Right lobe of liver (tissue), 4 donors: ENCODE measurements at regions not wholly inside any gene's neighbourhood (a gene's known extent, or its start where the extent isn't known, plus 50 kb on each side); places are given as distances from the start of the nearest gene placed in this dataset.

Source experiments
- CTCF ChIP-seq, 4 donors: fragments of 200-600 bp in 3 of 4; fragments of 450-650 bp in 1 of 4; IDR thresholded peaks; one replicate each; pipeline versions ENCODE4 v1.5.1 to v1.8.0; 2016 to 2022; ENCODE audit warnings: antibody characterized with exemption in 4 of 4, mild to moderate bottlenecking in 2 of 4
- POLR2A ChIP-seq: fragments of 450-650 bp; IDR thresholded peaks from one replicate; pipeline ENCODE4 v1.6.1; 2017; ENCODE audit warnings: antibody characterized with exemption, mild to moderate bottlenecking
- donor health status: DM: no; HTN: no; CAD: no.
- donor health status: DM: no; HTN: no; CAD: no.
- donor health status: DM: no; HTN: yes; CAD: no.

- TF ChIP-seq CTCF (IDR thresholded peaks at IDR 0.05) = no peak
- no peak for TF ChIP-seq POLR2A
These were observed 73.7 kb downstream of the MINAR2 start for GRCh38 chr5:129821477-129822131.
